Heart right ventricle (tissue), 16 donors: ENCODE measurements at regions not wholly inside any gene's neighbourhood (a gene's known extent, or its start where the extent isn't known, plus 50 kb on each side); places are given as distances from the start of the nearest gene placed in this dataset.
"Not testable (repeated sequence)": the region's sequence is repeated elsewhere in the genome, so short reads cannot be mapped to it uniquely, and the experiment has no call there.

Experiments used
- ATAC-seq, 8 donors: fragments of 200-7000 bp; cut with Tn5 transposase; one replicate each; pipeline ENCODE4 v1.9.1; 2020; ENCODE audit warnings: mild to moderate bottlenecking in 8 of 8, moderate library complexity in 8 of 8, moderate number of reproducible peaks in 1 of 8
- DNase-seq, 2 donors: peaks; one replicate each; pipeline ENCODE4 v3.0.0-alpha.2; 2020
- H3K27ac ChIP-seq, 10 donors: fragments of 200-600 bp; sonication (generic) in 2 of 10; one replicate each; pipeline versions ENCODE4 v1.5.0 to v1.8.0; 2020 to 2022; ENCODE audit warnings: mild to moderate bottlenecking in 3 of 10
- H3K27me3 ChIP-seq, 7 donors: fragments of 200-600 bp; one replicate each; pipeline ENCODE4 v1.8.0; 2021 to 2022; ENCODE audit warnings: mild to moderate bottlenecking in 2 of 7
- H3K36me3 ChIP-seq, 9 donors: fragments of 200-600 bp; sonication (generic) in 1 of 9; one replicate each; pipeline versions ENCODE4 v1.5.0 to v1.8.0; 2020 to 2022; ENCODE audit warnings: mild to moderate bottlenecking in 2 of 9
- H3K4me1 ChIP-seq, 9 donors: fragments of 200-600 bp; sonication (generic) in 1 of 9; one replicate each; pipeline versions ENCODE4 v1.5.0 to v1.8.0; 2020 to 2022; ENCODE audit warnings: mild to moderate bottlenecking in 4 of 9
- H3K4me3 ChIP-seq, 10 donors: fragments of 200-600 bp; sonication (generic) in 2 of 10; one replicate each; pipeline versions ENCODE4 v1.5.0 to v1.8.0; 2020 to 2022; ENCODE audit warnings: mild to moderate bottlenecking in 7 of 10, moderate library complexity in 2 of 10
- H3K9me3 ChIP-seq, 11 donors: fragments of 200-600 bp in 10 of 11; sonication (generic) in 2 of 11; one replicate each; pipeline versions ENCODE4 v1.5.0 to v1.8.0; 2013 to 2022; ENCODE audit warnings: mild to moderate bottlenecking in 2 of 11, control low read depth in 1 of 11, moderate library complexity in 1 of 11
- CTCF ChIP-seq, 9 donors: fragments of 200-600 bp; sonication (generic) in 2 of 9; IDR thresholded peaks; one replicate each; pipeline versions ENCODE4 v1.5.0 to v1.8.0; 2021 to 2022; ENCODE audit warnings: antibody characterized with exemption in 9 of 9, mild to moderate bottlenecking in 5 of 9, moderate library complexity in 1 of 9
- WGBS, 2 donors: extraction: QIAGEN DNeasy Blood & Tissue Kit; methylation state at CpG; one replicate each; pipeline ENCODE4 v1.1.7; 2013; ENCODE audit warnings: inconsistent platforms in 1 of 2; 5-methylcytosine and 5-hydroxymethylcytosine counted together
- intact Hi-C, 10 donors: fragments of 100-400 bp; cut with DNase I; formaldehyde crosslinking; loops; one replicate each; pipeline versions ENCODE4 v1.11.1 to v1.14.2; 2022
- donor health status: Arrhythmogenic right ventricular cardiomyopathy.
- donor health status: ischemic (EF 13 %, LVEDD 7.1; RV severe dilation, severe dysfunction).
- donor health status: healthy with polysubstance abuse.
- donor health status: DM: no; HTN: yes; CAD: no.
- donor health status: DM: no; HTN: no; CAD: no.
- donor health status: ischemic (EF 25% LVEDD 6.9; RV normal size, moderate dysfunction).
- donor health status: ischemic (EF 25% LVEDD 5.7; RV mildly dilated, moderate dysfunction).
- donor health status: healthy.
- donor health status: DM: yes; HTN: yes; CAD: no.
- donor health status: Ischemic cardiomyopathy.
- donor health status: ischemic (EF 35%, LVEDD 5.7; RV mildly dilated, moderate dysfunction).
- donor health status: nonischemic (EF 11% LVEDD 7.7; RV severe dilation, severe dysfunction).
- donor health status: DM: yes; HTN: yes; CAD: no.
- donor health status: PGD.
- donor health status: ischemic (EF 29% LVEDD 5.4; RV normal size, mild dysfunction).
- donor health status: nonischemic (EF 23%, LVEDD 6.1; RV moderate dilation, normal function).

- no peak for TF ChIP-seq CTCF (IDR thresholded peaks at IDR 0.05)
- ATAC-seq (no peak), DNase-seq (no peak)
- 87 to 92% methylated on average over 4 of the region's 4 CpGs for WGBS, 2 donors
- no peak overlapping the region for H3K27ac ChIP-seq
- H3K9me3 ChIP-seq: peaks cover 0 to 6% (median 0%) of the 10 kb centered on the region in 11 donors
- intact Hi-C loops: no loop called here
- no peak overlapping the region for H3K4me3 ChIP-seq
- no peaks in the 10 kb centered on the region for H3K4me1 ChIP-seq
- H3K36me3 ChIP-seq: no peaks in the 10 kb centered on the region
- peaks cover 0 to 4% (median 0%) of the 10 kb centered on the region in 7 donors for H3K27me3 ChIP-seq
Observed at GRCh38 chr6:984031-984430, 291.1 kb upstream of the EXOC2 start.

- Histone ChIP-seq H3K9me3 (peaks cover 0 to 40% (median 18%) of the 10 kb centered on the region in 11 donors), H3K27me3 (peaks cover 0 to 4% (median 0%) of the 10 kb centered on the region in 7 donors), H3K4me1 (no peaks in the 10 kb centered on the region), H3K36me3 (no peaks in the 10 kb centered on the region), H3K4me3 (no peak overlapping the region), H3K27ac (no peak overlapping the region)
- ATAC-seq (no peak), DNase-seq (no peak)
- intact Hi-C loops: no loop called here
- 68 to 77% methylated on average over 4 of the region's 4 CpGs for WGBS, 2 donors
- TF ChIP-seq CTCF (IDR thresholded peaks at IDR 0.05): no peak
Observed at GRCh38 chr6:978937-979685, 286.2 kb upstream of the EXOC2 start.

GRCh38 chr6:977226-977625 is 284.3 kb upstream of the EXOC2 start:
- H3K27me3 ChIP-seq: peaks cover 0 to 10% (median 3%) of the 10 kb centered on the region in 7 donors
- H3K4me3 ChIP-seq, DNase-seq, H3K27ac ChIP-seq, intact Hi-C loops, H3K4me1 ChIP-seq, ATAC-seq, H3K36me3 ChIP-seq: not testable (repeated sequence)
- H3K9me3 ChIP-seq: peaks cover 0 to 40% (median 18%) of the 10 kb centered on the region in 11 donors

- no peak for DNase-seq
- 80 to 81% methylated on average over 17 of the region's 17 CpGs for WGBS, 2 donors
- Histone ChIP-seq H3K36me3 (no peaks in the 10 kb centered on the region), H3K27ac (no peak overlapping the region), H3K9me3 (peaks cover 0 to 25% (median 16%) of the 10 kb centered on the region in 11 donors), H3K4me3 (no peak overlapping the region), H3K4me1 (no peaks in the 10 kb centered on the region), H3K27me3 (peaks cover 0 to 30% (median 8%) of the 10 kb centered on the region in 7 donors)
- ATAC-seq: no peak
- intact Hi-C loops: no loop called here
- TF ChIP-seq CTCF (IDR thresholded peaks at IDR 0.05): no peak
Observed at GRCh38 chr6:971981-972640, 279.2 kb upstream of the EXOC2 start.

- no peaks in the 10 kb centered on the region for H3K4me1 ChIP-seq
- WGBS, 2 donors: 71 to 81% methylated on average over 7 of the region's 7 CpGs
- no peak overlapping the region for H3K4me3 ChIP-seq
- no peak for ATAC-seq
- H3K9me3 ChIP-seq: no peaks in the 10 kb centered on the region
- intact Hi-C loops: no loop called here
- no peak overlapping the region for H3K27ac ChIP-seq
- no peak for DNase-seq
- peaks cover 0 to 45% (median 17%) of the 10 kb centered on the region in 7 donors for H3K27me3 ChIP-seq
- TF ChIP-seq CTCF (IDR thresholded peaks at IDR 0.05): no peak
- no peaks in the 10 kb centered on the region for H3K36me3 ChIP-seq
Observed at GRCh38 chr6:968791-969190, 275.9 kb upstream of the EXOC2 start.
